Sigmoid colon (tissue), 4 donors: ENCODE measurements at regions not wholly inside any gene's neighbourhood (a gene's known extent, or its start where the extent isn't known, plus 50 kb on each side); places are given as distances from the start of the nearest gene placed in this dataset.

Experiments used
- POLR2A ChIP-seq, 2 donors: fragments of 450-650 bp; IDR thresholded peaks; one replicate each; pipeline ENCODE4 v1.6.1; 2016; ENCODE audit warnings: antibody characterized with exemption in 2 of 2, mild to moderate bottlenecking in 2 of 2, moderate library complexity in 2 of 2
- POLR2AphosphoS5 ChIP-seq, 4 donors: sonication (generic); formaldehyde crosslinking; IDR thresholded peaks; one replicate each; pipeline ENCODE4 v1.6.1; 2017; ENCODE audit warnings: antibody characterized with exemption in 4 of 4
- TF ChIP-seq, protein P1 (sequence below), 4 experiments: fragments of 450-650 bp in 3 of 4; fragments of 200-600 bp in 1 of 4; IDR thresholded peaks; one replicate each; pipeline ENCODE4 v1.5.1; 2016 to 2019; ENCODE audit warnings: antibody characterized with exemption in 4 of 4, mild to moderate bottlenecking in 3 of 4, moderate library complexity in 2 of 4

DNA sequence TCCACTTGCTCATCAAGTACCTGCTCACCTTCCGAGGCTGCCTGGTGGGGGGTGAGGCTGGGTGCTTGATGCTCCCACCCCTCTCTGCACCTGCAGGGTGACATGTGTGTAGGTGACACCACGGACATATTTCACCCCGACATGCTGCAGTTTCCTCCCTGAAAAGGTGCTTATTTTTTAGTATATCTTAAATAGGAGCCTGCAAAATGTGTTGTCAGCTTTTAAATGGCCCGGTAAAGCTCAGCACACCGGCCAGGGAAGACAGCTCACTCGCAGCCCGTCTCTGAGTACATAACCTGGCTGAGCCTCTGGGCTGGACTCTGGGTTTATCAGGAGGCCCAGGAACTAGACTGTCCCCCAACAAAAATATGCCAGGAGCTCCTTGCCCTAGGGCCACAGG is 89.3 kb upstream of the LINGO1 start:
- TF ChIP-seq POLR2A (IDR thresholded peaks at IDR 0.05) (no peak), POLR2AphosphoS5 (IDR thresholded peaks at IDR 0.05) (no peak)
- TF ChIP-seq, protein P1, sequence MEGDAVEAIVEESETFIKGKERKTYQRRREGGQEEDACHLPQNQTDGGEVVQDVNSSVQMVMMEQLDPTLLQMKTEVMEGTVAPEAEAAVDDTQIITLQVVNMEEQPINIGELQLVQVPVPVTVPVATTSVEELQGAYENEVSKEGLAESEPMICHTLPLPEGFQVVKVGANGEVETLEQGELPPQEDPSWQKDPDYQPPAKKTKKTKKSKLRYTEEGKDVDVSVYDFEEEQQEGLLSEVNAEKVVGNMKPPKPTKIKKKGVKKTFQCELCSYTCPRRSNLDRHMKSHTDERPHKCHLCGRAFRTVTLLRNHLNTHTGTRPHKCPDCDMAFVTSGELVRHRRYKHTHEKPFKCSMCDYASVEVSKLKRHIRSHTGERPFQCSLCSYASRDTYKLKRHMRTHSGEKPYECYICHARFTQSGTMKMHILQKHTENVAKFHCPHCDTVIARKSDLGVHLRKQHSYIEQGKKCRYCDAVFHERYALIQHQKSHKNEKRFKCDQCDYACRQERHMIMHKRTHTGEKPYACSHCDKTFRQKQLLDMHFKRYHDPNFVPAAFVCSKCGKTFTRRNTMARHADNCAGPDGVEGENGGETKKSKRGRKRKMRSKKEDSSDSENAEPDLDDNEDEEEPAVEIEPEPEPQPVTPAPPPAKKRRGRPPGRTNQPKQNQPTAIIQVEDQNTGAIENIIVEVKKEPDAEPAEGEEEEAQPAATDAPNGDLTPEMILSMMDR (IDR thresholded peaks at IDR 0.05): no peak
